ENCODE measurements at regions not wholly inside any gene's neighbourhood (a gene's known extent, or its start where the extent isn't known, plus 50 kb on each side); places are given as distances from the start of the nearest gene placed in this dataset.
"Not testable (repeated sequence)": the region's sequence is repeated elsewhere in the genome, so short reads cannot be mapped to it uniquely, and the experiment has no call there.

DNA sequence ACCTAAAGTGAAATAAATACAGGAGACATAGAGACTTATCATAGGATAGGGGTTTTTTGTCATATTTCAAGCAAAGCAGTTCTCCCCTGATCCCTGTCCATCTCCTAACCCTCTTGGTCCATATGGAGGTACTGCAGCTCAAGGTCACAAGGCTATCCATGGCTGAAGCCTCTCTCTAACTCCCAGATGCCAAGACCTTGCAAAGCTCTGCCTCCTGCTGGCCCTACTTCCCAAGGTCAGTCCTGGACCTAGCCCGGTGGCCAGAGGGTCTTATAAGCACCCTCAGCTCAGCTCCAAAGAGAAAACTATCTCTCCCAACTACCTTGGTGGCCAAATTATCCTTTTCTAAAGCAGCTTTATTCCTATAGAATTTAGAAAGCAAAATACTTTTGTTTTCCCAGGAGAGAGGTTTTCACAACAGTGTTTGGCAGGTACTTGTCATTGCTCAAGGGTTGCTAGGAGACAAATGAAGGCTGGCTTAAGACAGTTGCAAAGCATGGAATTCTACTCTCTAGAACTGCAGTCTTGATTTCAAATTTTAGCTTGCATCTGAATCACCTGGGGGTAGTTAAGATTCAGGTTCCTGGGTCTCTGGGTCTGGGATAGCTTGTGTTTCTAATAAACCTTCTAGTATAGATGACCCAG lies 121.5 kb downstream of the XCL2 start:
- no peak for ATAC-seq
- DNase-seq (ENCODE audit: low spot score) = no peak

GRCh38 chr1:168421399-168422004 lies 122.3 kb downstream of the XCL2 start:
- ATAC-seq = no peak
- DNase-seq (ENCODE audit: low spot score) = no peak

DNA sequence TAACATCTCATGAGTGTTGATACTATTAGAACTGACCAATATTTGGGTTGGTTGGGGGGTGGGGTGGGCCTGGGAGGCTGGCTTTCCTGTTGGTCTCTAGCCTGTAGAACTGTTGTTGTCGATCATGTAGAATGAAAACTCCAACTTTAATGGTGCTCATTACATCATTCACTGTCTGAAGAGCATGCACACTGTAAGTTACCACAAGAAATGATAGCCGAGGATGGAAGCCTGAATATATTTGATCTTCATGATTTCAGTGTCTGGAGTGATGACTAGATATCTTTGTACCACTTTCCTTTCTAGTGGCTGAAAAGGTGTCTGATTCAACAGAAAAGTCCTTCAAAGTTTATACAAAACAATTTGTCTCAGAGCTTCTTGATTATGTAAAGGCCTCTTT lies 123.6 kb downstream of the XCL2 start:
- no peak for ATAC-seq
- DNase-seq (ENCODE audit: low spot score) = no peak

DNA sequence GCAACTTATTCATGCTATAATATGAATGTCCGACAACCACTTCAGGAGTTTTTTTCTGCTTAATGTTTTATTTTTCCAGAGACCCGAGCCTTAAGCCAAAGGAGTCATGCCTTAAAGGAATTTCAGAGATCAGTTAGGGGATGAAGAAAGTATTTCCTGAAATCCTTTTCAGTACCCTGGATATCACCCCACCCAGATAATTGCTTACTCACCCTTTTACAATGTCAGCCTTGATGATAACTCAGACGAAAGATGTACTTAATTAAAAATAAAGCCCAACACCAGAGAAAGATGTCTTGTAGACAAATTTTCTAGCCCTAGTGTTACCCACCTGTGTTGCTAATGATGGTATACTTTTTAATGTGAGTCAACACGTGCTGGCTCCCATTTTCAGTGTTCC lies 124.1 kb downstream of the XCL2 start:
- no peak for ATAC-seq
- DNase-seq (ENCODE audit: low spot score) = no peak

DNA sequence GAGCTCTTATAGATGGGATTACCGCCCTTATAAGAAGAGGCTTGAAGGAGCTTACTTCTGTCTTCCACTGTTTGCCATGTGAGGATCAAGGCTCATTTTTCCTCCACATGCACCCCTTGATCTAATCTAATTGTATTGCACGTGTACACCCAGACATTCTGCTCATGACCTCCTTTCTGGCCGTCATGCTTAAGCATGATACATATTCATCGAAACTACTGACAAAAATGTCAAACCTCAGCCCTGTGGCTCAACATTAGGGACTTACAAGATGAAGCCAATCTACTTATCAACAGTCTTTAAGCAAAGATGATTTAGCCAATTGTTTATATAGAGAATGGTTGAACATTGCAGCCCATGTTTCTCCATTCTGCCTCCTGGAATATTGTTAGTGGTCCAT lies 127.6 kb downstream of the XCL2 start:
- DNase-seq (ENCODE audit: low spot score) = no peak
- no peak for ATAC-seq

DNA sequence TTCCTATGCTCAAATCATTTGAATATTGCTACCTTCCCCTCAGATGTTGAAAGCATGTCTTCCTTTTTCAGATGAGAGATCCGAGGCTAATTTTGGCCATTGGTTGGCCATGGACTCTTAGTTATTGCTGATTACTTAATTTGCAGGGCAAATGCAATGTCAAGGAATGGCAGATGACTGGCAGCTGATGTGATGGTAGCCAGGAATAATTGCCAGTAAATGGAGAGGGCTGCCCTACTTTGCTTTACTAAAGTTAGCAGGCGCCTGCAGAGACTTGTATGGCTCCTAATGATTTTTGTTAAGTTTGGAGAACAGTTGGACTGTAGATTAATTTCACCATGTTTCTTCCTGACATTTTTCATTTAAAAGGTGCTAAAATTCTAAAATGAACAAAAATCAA lies 128.9 kb downstream of the XCL2 start:
- DNase-seq (ENCODE audit: low spot score) (no peak), ATAC-seq (no peak)

- ATAC-seq (no peak), DNase-seq (ENCODE audit: low spot score) (no peak)
Observed at GRCh38 chr1:168410464-168410863, 129.8 kb downstream of the TBX19 start.

DNA sequence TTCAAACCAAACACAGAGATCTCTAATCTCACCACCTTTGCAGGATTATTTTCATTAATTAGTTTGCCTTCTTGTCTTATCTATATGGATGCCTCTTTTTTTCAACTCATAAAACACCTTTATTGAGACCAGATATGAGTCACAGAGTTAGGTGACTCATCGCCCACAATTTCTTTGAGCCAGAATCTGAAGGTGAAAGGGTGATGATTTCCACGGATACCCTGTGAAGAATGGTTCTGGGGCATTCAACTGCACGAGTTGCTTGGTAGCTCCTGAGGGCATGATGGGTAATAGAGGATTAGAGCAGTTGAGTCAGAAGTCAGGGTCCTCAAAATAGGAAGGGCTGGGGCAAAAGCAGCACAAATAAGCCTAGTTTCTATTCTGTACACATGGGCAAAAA lies 128.2 kb downstream of the TBX19 start:
- ATAC-seq (no peak), DNase-seq (ENCODE audit: low spot score) (no peak)

DNA sequence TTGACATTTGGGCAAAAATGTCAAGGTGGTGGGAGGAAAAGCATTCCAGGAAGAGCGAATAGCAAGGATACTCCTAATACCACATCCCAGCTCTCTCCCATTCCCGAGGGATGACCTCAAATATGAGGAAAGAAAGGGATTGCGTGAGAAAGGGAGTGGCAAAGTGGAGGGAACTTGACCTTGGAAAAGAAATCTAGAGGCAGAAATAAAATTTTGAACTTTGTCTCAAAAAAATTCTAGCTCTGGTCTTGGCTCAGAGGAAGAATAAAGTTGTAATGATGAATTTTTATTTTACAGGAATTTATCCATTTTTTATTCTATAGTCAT lies 127.8 kb downstream of the TBX19 start:
- DNase-seq (ENCODE audit: low spot score) (no peak), ATAC-seq (no peak)

DNA sequence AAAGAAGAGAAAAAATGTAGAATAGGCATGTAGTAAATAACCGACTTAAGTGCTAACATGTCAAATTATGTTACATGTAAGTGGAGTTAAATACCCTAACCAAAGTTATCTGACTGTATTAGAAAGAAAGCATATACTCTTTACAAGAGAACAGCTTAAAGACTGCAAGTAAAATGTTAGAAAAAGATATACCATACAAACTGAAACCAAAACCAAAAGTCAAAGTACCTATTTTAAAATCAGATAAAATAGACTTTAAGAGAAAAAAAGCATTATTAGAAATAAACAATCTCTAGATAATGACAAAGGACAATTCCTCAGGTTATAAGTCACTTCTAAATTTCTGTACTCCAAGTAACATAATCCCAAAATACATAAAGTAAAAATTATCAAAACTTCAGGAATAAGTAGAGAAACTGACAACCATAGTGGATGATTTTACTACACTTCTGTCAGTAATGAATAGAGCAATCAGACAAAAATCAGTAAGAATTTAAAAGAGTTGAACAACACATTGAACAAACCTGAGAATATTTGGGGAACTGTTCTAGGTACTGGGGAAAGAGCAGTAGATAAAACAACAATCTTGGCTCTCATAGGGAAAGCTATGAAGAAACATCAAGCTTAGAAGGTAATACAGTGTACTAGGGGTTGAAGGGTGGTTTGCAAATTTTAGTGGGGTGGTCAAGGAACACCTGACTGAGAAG lies 127.3 kb downstream of the TBX19 start:
- ATAC-seq (no peak), DNase-seq (ENCODE audit: low spot score) (no peak)

- DNase-seq (ENCODE audit: low spot score) (no peak), ATAC-seq (no peak)
Observed at GRCh38 chr1:168405906-168406549, 125.4 kb downstream of the TBX19 start.

GRCh38 chr1:168403140-168403539 lies 122.5 kb downstream of the TBX19 start:
- DNase-seq (ENCODE audit: low spot score) = no peak
- no peak for ATAC-seq

GRCh38 chr1:168402466-168402865 lies 121.8 kb downstream of the TBX19 start:
- ATAC-seq; DNase-seq (ENCODE audit: low spot score): not testable (repeated sequence)

DNA sequence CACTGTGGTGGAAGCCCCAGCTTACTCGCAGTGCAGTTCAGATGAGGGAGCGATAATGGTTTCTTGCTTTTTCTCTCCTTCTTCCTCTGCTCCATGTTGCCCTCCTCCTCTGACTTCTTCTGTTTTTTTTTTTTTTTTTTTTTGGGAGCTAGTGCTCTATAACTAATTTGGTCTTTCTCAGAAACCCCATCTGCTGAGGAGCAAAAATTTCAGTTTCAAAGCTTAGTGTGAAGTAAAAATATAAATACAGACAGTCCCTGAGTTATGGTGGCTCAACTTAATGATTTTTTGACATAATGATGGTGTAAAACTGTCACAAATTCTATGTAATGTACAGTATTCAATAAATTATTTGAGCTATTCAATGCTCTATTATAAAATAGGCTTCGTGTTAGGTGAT lies 120.7 kb downstream of the TBX19 start:
- DNase-seq (ENCODE audit: low spot score) = no peak

DNA sequence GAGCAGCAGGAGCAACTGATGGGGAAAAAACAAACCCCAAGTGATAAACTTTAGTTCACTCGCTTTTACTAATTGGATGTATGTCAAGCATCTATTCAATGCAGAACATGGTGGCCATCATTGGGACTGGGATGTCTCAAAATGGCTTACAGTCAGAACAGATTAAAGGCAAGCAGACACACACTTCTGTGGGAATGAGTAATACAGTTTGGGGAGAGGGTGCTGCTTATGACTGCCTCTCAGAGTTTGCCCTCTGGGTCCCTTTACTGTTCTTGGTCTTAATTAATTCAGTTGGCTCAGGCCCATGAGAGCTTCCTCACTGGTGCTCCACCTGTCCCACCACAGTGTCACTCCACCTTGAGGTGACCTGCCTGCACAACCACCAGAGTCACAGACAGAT lies 119.5 kb downstream of the TBX19 start:
- no peak for DNase-seq (ENCODE audit: low spot score)

More for the DNA sequence above, 120.7 kb downstream of the TBX19 start:
- ATAC-seq = no peak

GRCh38 chr1:168397806-168398205 lies 117.1 kb downstream of the TBX19 start:
- no peak for ATAC-seq
- no peak for DNase-seq (ENCODE audit: low spot score)

More for the DNA sequence above, 119.5 kb downstream of the TBX19 start:
- ATAC-seq = no peak

- DNase-seq (ENCODE audit: low spot score) (no peak), ATAC-seq (no peak)
Observed at GRCh38 chr1:168396940-168397684, 116.4 kb downstream of the TBX19 start.

DNA sequence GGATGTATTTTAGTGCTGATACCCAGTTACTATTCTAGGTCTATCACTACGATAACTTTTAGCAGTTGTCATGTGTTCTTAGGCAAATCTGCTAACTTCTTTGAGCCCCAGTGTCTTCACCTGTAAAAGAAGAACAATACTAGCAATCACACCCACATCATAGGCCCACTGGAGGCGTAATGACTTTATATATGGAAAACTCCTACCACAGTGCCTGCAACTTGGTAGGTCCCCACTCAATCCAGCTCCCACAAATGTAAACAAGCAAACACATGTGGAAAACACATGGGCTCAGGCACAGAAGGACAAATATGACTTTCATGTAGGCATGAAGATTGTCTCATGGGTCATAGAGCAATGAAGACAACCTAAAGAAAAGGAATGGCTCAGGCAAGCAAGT lies 115.8 kb downstream of the TBX19 start:
- no peak for ATAC-seq

DNA sequence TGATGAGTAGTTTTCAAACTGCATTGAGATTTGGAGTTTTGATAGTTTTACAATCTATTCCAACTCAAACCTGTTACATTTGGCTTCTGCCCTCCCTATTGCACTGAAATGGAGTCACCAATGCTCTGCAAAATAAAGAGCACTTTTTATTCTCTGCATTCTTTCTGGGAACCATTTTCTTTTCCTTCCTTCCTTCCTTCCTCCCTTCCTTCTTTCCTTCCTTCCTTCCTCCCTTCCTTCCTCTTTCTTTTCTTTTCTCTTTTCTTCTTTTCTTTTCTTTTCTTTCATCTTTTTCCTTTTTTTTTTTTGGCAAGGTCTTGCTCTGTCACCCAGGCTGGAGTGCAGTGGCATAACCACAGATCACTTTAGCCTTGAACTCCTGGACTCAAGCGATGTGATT lies 114.2 kb downstream of the TBX19 start:
- ATAC-seq = no peak
- DNase-seq (ENCODE audit: low spot score) = no peak

More for the DNA sequence above, 115.8 kb downstream of the TBX19 start:
- no peak for DNase-seq (ENCODE audit: low spot score)

GRCh38 chr1:168392958-168393549 lies 112.4 kb downstream of the TBX19 start:
- no peak for ATAC-seq
- no peak for DNase-seq (ENCODE audit: low spot score)
